SU-DHL-6 (cell line): ENCODE measurements at regions not wholly inside any gene's neighbourhood (a gene's known extent, or its start where the extent isn't known, plus 50 kb on each side); places are given as distances from the start of the nearest gene placed in this dataset.

Source experiments
- H2AFZ ChIP-seq: fragments of 200-600 bp; sonication (generic); 2 replicates; pipeline ENCODE4 v1.6.1; 2014; ENCODE audit warnings: low read depth, mild to moderate bottlenecking, moderate library complexity, mixed read lengths, antibody characterized with exemption, low read length; ENCODE audit not compliant: severe bottlenecking
- H3F3A ChIP-seq: fragments of 200-600 bp; shearing (Covaris generic); 2 replicates; pipeline ENCODE4 v1.6.0; 2016; ENCODE audit warnings: antibody characterized with exemption, mild to moderate bottlenecking; ENCODE audit not compliant: insufficient read depth
- H3K27ac ChIP-seq: fragments of 200-600 bp; sonication (generic); 2 replicates; pipeline ENCODE4 v1.5.1; 2016; ENCODE audit warnings: low read depth, mild to moderate bottlenecking, low read length, moderate library complexity, mixed read lengths
- H3K27me3 ChIP-seq: fragments of 200-600 bp; sonication (generic), shearing (Covaris generic); 2 replicates; pipeline ENCODE4 v1.6.0; 2014; ENCODE audit warnings: mild to moderate bottlenecking, low read length
- H3K36me3 ChIP-seq: fragments of 200-600 bp; sonication (generic); 2 replicates; pipeline ENCODE4 v1.6.1; 2014; ENCODE audit warnings: mild to moderate bottlenecking, low read length, mixed read lengths
- H3K4me2 ChIP-seq: fragments of 300-600, 200-600 bp; shearing (Covaris generic), sonication (generic); 2 replicates; pipeline ENCODE4 v1.6.0; 2014; ENCODE audit warnings: low read length, low read depth, mild to moderate bottlenecking; ENCODE audit not compliant: poor library complexity, severe bottlenecking
- H3K4me3 ChIP-seq: fragments of 200-600 bp; sonication (generic); 2 replicates; pipeline ENCODE4 v1.5.1; 2014; ENCODE audit warnings: antibody characterized with exemption, low read length, mild to moderate bottlenecking, mixed read lengths; ENCODE audit not compliant: insufficient read depth, poor library complexity, severe bottlenecking
- H3K79me2 ChIP-seq: fragments of 200-600 bp; sonication (generic); 2 replicates; pipeline ENCODE4 v1.6.1; 2014; ENCODE audit warnings: mild to moderate bottlenecking, low read length, moderate library complexity; ENCODE audit not compliant: insufficient read depth
- H3K9ac ChIP-seq: fragments of 200-600 bp; sonication (generic); 2 replicates; pipeline ENCODE4 v1.7.0; 2014; ENCODE audit warnings: mild to moderate bottlenecking, low read length
- H3K9me2 ChIP-seq: fragments of 200-600 bp; sonication (generic); replicated peaks from 2 replicates; pipeline ENCODE4 v1.6.1; 2014; ENCODE audit warnings: low read length; ENCODE audit not compliant: insufficient read depth
- H3K9me3 ChIP-seq: fragments of 200-600 bp; sonication (generic); 2 replicates; pipeline ENCODE4 v1.6.1; 2014; ENCODE audit warnings: low read length, mixed read lengths; ENCODE audit not compliant: insufficient read depth
- H4K20me1 ChIP-seq: fragments of 200-600 bp; sonication (generic); 2 replicates; pipeline ENCODE4 v1.6.1; 2014; ENCODE audit warnings: low read depth, mild to moderate bottlenecking, antibody characterized with exemption, low read length, moderate library complexity, mixed read lengths
- EZH2phosphoT487 ChIP-seq: fragments of 200-600 bp; sonication (generic), shearing (Covaris generic); conservative IDR thresholded peaks from 2 replicates; pipeline ENCODE4 v1.6.1; 2018; ENCODE audit warnings: mild to moderate bottlenecking, antibody characterized with exemption, low read length, moderate library complexity, mixed read lengths
- TF ChIP-seq, protein P1 (sequence below): fragments of 200-600 bp; sonication (generic); IDR thresholded peaks from one replicate; pipeline ENCODE4 v1.5.1; 2017; ENCODE audit warnings: antibody characterized with exemption, mild to moderate bottlenecking, low read length, moderate library complexity; ENCODE audit not compliant: insufficient read depth, poor library complexity, severe bottlenecking

DNA sequence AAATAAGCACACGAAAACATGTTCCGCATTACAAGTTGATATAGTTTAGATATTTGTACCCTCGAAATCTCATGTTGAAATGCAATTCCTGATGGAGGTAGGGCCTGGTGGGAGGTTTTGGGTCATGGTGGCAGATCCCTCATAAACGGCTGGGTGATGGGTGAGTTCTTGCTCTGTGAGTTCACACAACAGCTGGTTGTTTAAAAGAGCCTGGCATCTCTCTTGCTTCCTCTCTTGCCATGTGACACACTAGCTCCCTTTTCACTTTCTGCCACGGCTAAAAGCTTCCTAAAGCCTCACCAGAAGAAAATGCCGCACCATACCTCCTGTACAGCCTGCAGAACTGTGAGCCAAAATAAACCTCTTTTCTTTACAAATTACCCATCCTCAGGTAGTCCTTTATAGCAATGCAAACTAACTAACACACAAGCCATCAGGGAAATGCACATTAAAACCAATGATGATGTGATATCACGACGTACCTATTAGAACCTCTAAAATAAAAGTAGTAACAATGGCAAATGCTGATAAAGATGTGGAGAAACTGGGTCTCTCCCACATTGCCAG lies 188.5 kb downstream of the ANAPC1 start:
- Histone ChIP-seq H3K4me2 (no peak overlapping the region), H3K27ac (no peak overlapping the region), H3K9me2 (no peaks in the 10 kb centered on the region), H3K9ac (no peak overlapping the region), H3K36me3 (no peaks in the 10 kb centered on the region), H3K79me2 (no peaks in the 10 kb centered on the region), H3K27me3 (no peaks in the 10 kb centered on the region), H2AFZ (no peak overlapping the region), H3K9me3 (no peaks in the 10 kb centered on the region), H3K4me3 (no peak overlapping the region), H4K20me1 (no peaks in the 10 kb centered on the region), H3F3A (no peaks in the 10 kb centered on the region)
- TF ChIP-seq EZH2phosphoT487 = no peak

DNA sequence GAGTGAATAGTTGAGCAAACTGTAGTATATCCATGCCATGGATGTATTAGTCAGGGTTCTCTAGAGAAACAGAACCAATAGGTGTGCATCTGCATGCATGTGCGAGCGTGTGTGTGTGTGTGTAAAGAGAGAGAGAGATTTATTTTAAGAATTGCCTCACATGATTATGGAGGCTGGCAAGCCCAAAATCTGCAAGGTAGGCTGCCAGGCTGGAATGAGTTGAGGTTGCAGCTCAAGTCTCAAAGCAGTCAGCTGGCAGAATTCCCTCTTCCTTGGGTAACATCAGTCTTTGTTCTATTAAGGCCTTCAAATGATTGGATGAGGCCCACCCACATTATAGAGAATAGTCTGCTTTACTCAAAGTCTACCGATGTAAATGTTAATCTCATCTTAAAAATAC lies 187.8 kb downstream of the ANAPC1 start:
- no peaks in the 10 kb centered on the region for H3K9me3 ChIP-seq
- H3K36me3 ChIP-seq = no peaks in the 10 kb centered on the region
- H3K9me2 ChIP-seq = no peaks in the 10 kb centered on the region
- H4K20me1 ChIP-seq = no peaks in the 10 kb centered on the region
- H3F3A ChIP-seq = 0 out of 2 replicates have a peak, but pooled peaks cover 3% of the 10 kb centered on the region
- no peak for TF ChIP-seq EZH2phosphoT487
- no peak overlapping the region for H3K4me2 ChIP-seq
- H3K27me3 ChIP-seq = no peaks in the 10 kb centered on the region
- H3K4me3 ChIP-seq = no peak overlapping the region
- H3K9ac ChIP-seq = no peak overlapping the region
- H3K27ac ChIP-seq = no peak overlapping the region
- no peaks in the 10 kb centered on the region for H3K79me2 ChIP-seq
- H2AFZ ChIP-seq = no peak overlapping the region

DNA sequence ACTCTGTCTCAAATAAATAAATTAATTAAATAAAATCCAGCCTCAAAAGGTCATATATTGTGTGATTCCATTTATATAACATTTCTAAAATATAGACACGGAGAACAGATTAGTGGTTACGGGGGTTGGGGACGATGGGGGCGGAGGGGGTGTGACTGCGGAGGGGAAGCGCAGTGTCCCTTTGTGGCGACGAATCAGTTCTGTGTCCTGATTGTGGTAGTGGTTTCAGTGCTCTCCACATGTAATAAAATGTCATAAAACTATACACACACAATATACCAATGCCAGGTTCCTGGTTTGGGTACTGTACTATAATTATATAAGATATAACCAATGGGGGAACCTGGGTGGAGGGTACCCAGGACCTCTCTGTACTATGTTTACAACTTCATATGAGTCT lies 186.4 kb downstream of the ANAPC1 start:
- no peaks in the 10 kb centered on the region for H3K9me2 ChIP-seq
- no peaks in the 10 kb centered on the region for H3K9me3 ChIP-seq
- no peaks in the 10 kb centered on the region for H3K27me3 ChIP-seq
- no peak overlapping the region for H2AFZ ChIP-seq
- H3K27ac ChIP-seq = no peak overlapping the region
- TF ChIP-seq, protein P1, sequence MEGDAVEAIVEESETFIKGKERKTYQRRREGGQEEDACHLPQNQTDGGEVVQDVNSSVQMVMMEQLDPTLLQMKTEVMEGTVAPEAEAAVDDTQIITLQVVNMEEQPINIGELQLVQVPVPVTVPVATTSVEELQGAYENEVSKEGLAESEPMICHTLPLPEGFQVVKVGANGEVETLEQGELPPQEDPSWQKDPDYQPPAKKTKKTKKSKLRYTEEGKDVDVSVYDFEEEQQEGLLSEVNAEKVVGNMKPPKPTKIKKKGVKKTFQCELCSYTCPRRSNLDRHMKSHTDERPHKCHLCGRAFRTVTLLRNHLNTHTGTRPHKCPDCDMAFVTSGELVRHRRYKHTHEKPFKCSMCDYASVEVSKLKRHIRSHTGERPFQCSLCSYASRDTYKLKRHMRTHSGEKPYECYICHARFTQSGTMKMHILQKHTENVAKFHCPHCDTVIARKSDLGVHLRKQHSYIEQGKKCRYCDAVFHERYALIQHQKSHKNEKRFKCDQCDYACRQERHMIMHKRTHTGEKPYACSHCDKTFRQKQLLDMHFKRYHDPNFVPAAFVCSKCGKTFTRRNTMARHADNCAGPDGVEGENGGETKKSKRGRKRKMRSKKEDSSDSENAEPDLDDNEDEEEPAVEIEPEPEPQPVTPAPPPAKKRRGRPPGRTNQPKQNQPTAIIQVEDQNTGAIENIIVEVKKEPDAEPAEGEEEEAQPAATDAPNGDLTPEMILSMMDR = no peak
- TF ChIP-seq EZH2phosphoT487 = no peak
- H3K9ac ChIP-seq = no peak overlapping the region
- H3K4me2 ChIP-seq = no peak overlapping the region
- H3F3A ChIP-seq = 0 out of 2 replicates have a peak, but pooled peaks cover 3% of the 10 kb centered on the region
- H4K20me1 ChIP-seq = no peaks in the 10 kb centered on the region
- no peaks in the 10 kb centered on the region for H3K79me2 ChIP-seq
- no peak overlapping the region for H3K4me3 ChIP-seq
- no peaks in the 10 kb centered on the region for H3K36me3 ChIP-seq

DNA sequence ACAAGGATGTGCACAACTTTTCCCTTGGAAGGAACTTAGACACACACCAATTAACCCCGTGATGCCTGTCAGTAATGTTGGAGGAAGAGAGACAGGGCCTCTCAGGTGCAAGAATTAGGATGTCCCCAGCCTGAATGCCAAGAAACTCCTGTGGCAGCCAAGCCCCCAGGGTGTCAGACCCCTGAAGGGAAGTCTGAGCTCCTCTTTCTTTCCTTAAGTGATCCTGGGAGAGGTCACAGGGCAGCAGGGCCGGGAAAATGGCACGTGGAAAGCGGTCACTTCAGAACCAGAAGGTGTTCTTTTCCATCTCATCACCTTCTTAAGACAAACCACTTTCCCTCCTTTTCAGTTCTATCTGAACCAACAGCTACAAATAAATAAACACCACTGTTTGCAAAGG lies 185.9 kb downstream of the ANAPC1 start:
- Histone ChIP-seq H3K9me2 (no peaks in the 10 kb centered on the region), H2AFZ (no peak overlapping the region), H3K36me3 (no peaks in the 10 kb centered on the region), H3K4me2 (no peak overlapping the region), H3K27ac (no peak overlapping the region), H3K27me3 (no peaks in the 10 kb centered on the region), H3K79me2 (no peaks in the 10 kb centered on the region), H3K4me3 (no peak overlapping the region), H4K20me1 (no peaks in the 10 kb centered on the region), H3F3A (0 out of 2 replicates have a peak, but pooled peaks cover 3% of the 10 kb centered on the region), H3K9ac (no peak overlapping the region), H3K9me3 (no peaks in the 10 kb centered on the region)
- TF ChIP-seq EZH2phosphoT487 = no peak
- TF ChIP-seq, protein P1 = no peak
